ENCODE measurements at regions not wholly inside any gene's neighbourhood (a gene's known extent, or its start where the extent isn't known, plus 50 kb on each side); places are given as distances from the start of the nearest gene placed in this dataset.

- Histone ChIP-seq H2AFZ (ENCODE audit: insufficient read depth, low read depth, low read length, poor library complexity, severe bottlenecking) (no peak overlapping the region), H3K27me3 (replicated peaks in 1 of 4; ENCODE audit: control extremely low read depth in 1 of 4, control insufficient read depth in 3 of 4, insufficient read depth in 4 of 4, low read length in 3 of 4) (no peaks in the 10 kb centered on the region), H3K27ac (ENCODE audit: low read length in 2 of 2) (no peak overlapping the region), H3K9me3 (ENCODE audit: control extremely low read depth in 1 of 3, control insufficient read depth in 2 of 3, insufficient read depth in 1 of 3, low read length in 2 of 3) (peaks cover 0 to 2% (median 2%) of the 10 kb centered on the region in 3 donors), H4K20me1 (ENCODE audit: control insufficient read depth, insufficient read depth, low read length, poor library complexity, severe bottlenecking) (no peaks in the 10 kb centered on the region), H3K4me1 (ENCODE audit: control insufficient read depth in 2 of 2, insufficient read depth in 2 of 2, low read length in 2 of 2) (no peaks in the 10 kb centered on the region), H3K79me2 (ENCODE audit: control insufficient read depth, insufficient read depth, low read length) (no peaks in the 10 kb centered on the region), H3K9ac (ENCODE audit: low read length) (no peak overlapping the region), H3K4me2 (replicated peaks; ENCODE audit: low read depth, low read length, poor library complexity, severe bottlenecking) (no peak overlapping the region), H3K4me3 (ENCODE audit: control extremely low read depth in 1 of 5, extremely low read depth in 1 of 5, insufficient read depth in 1 of 5, low read depth in 2 of 5, low read length in 4 of 5) (no peak overlapping the region), H3K36me3 (replicated peaks in 1 of 2; ENCODE audit: control extremely low read depth in 1 of 2, control insufficient read depth in 1 of 2, extremely low read depth in 1 of 2, insufficient read depth in 2 of 2, low read length in 1 of 2) (no peaks in the 10 kb centered on the region)
- H3K4me3 Mint-ChIP-seq: no peak overlapping the region
- ChIA-PET CTCF (no interaction called here), POLR2A (no interaction called here)
- TF ChIP-seq EZH2 (IDR thresholded peaks at IDR 0.05; ENCODE audit: borderline replicate concordance, insufficient read depth, low read depth, low read length, poor library complexity, severe bottlenecking) (no peak), CTCF (IDR thresholded peaks at IDR 0.05) (no peak)
- no peaks in the 10 kb centered on the region for H3K27me3 Mint-ChIP-seq
- H3K4me1 Mint-ChIP-seq: no peaks in the 10 kb centered on the region
- H3K9me3 Mint-ChIP-seq (ENCODE audit: insufficient read depth): no peaks in the 10 kb centered on the region
- intact Hi-C loops (cut with micrococcal nuclease): no loop called here
- ATAC-seq (ENCODE audit: low read depth) (no peak), DNase-seq (no peak)
- 100% methylated on average over 1 of the region's 3 CpGs for WGBS (ENCODE audit: insufficient coverage)
- no peak overlapping the region for H3K27ac Mint-ChIP-seq
Measured at GRCh38 chr13:80486402-80486801, 145.5 kb upstream of the SPRY2 start.

- POLR2A ChIA-PET: no interaction called here
- TF ChIP-seq EZH2 (IDR thresholded peaks at IDR 0.05; ENCODE audit: borderline replicate concordance, insufficient read depth, low read depth, low read length, poor library complexity, severe bottlenecking): no peak
- H3K4me3 Mint-ChIP-seq: no peak overlapping the region
- no peak overlapping the region for H3K4me2 ChIP-seq (replicated peaks; ENCODE audit: low read depth, low read length, poor library complexity, severe bottlenecking)
- peaks cover 1% of the 10 kb centered on the region for H3K9me3 Mint-ChIP-seq (ENCODE audit: insufficient read depth)
- H3K4me1 ChIP-seq (ENCODE audit: control insufficient read depth in 2 of 2, insufficient read depth in 2 of 2, low read length in 2 of 2): no peaks in the 10 kb centered on the region
- H3K27ac Mint-ChIP-seq: no peak overlapping the region
- no peaks in the 10 kb centered on the region for H3K4me1 Mint-ChIP-seq
- WGBS (ENCODE audit: insufficient coverage): 80% methylated on average over 1 of the region's 1 CpG
- DNase-seq: no peak
- H3K9me3 ChIP-seq (ENCODE audit: control extremely low read depth in 1 of 3, control insufficient read depth in 2 of 3, insufficient read depth in 1 of 3, low read length in 2 of 3): peaks cover 0 to 2% (median 0%) of the 10 kb centered on the region in 3 donors
- intact Hi-C loops (cut with micrococcal nuclease): no loop called here
- no peaks in the 10 kb centered on the region for H3K27me3 ChIP-seq (replicated peaks in 1 of 4; ENCODE audit: control extremely low read depth in 1 of 4, control insufficient read depth in 3 of 4, insufficient read depth in 4 of 4, low read length in 3 of 4)
- H2AFZ ChIP-seq (ENCODE audit: insufficient read depth, low read depth, low read length, poor library complexity, severe bottlenecking): no peak overlapping the region
- CTCF ChIA-PET: no interaction called here
- no peaks in the 10 kb centered on the region for H3K36me3 ChIP-seq (replicated peaks in 1 of 2; ENCODE audit: control extremely low read depth in 1 of 2, control insufficient read depth in 1 of 2, extremely low read depth in 1 of 2, insufficient read depth in 2 of 2, low read length in 1 of 2)
- no peaks in the 10 kb centered on the region for H4K20me1 ChIP-seq (ENCODE audit: control insufficient read depth, insufficient read depth, low read length, poor library complexity, severe bottlenecking)
- no peak overlapping the region for H3K4me3 ChIP-seq (ENCODE audit: control extremely low read depth in 1 of 5, extremely low read depth in 1 of 5, insufficient read depth in 1 of 5, low read depth in 2 of 5, low read length in 4 of 5)
- no peak for ATAC-seq (ENCODE audit: low read depth)
- no peaks in the 10 kb centered on the region for H3K79me2 ChIP-seq (ENCODE audit: control insufficient read depth, insufficient read depth, low read length)
- H3K27ac ChIP-seq (ENCODE audit: low read length in 2 of 2): no peak overlapping the region
- no peaks in the 10 kb centered on the region for H3K27me3 Mint-ChIP-seq
- no peak overlapping the region for H3K9ac ChIP-seq (ENCODE audit: low read length)
Measured at GRCh38 chr13:80483157-80483556, 142.2 kb upstream of the SPRY2 start.
